SU-DHL-6 (cell line): ENCODE measurements at regions not wholly inside any gene's neighbourhood (a gene's known extent, or its start where the extent isn't known, plus 50 kb on each side); places are given as distances from the start of the nearest gene placed in this dataset.

Source experiments
- CTCF ChIP-seq: fragments of 200-600 bp; sonication (generic); IDR thresholded peaks from one replicate; pipeline ENCODE4 v1.5.1; 2017; ENCODE audit warnings: antibody characterized with exemption, mild to moderate bottlenecking, low read length, moderate library complexity; ENCODE audit not compliant: insufficient read depth, poor library complexity, severe bottlenecking
- EZH2phosphoT487 ChIP-seq: fragments of 200-600 bp; sonication (generic), shearing (Covaris generic); conservative IDR thresholded peaks from 2 replicates; pipeline ENCODE4 v1.6.1; 2018; ENCODE audit warnings: mild to moderate bottlenecking, antibody characterized with exemption, low read length, moderate library complexity, mixed read lengths

- TF ChIP-seq CTCF (no peak), EZH2phosphoT487 (no peak)
Measured at GRCh38 chr4:164639001-164639400, 114.9 kb upstream of the SMIM31 start.
